ENCODE measurements at regions not wholly inside any gene's neighbourhood (a gene's known extent, or its start where the extent isn't known, plus 50 kb on each side); places are given as distances from the start of the nearest gene placed in this dataset.

GRCh38 chr4:175054980-175055379, 136.8 kb downstream of the ADAM29 start:
- no peak for TF ChIP-seq CTCF (IDR thresholded peaks at IDR 0.05)

- TF ChIP-seq CTCF (IDR thresholded peaks at IDR 0.05) = no peak
These were observed 144.0 kb downstream of the ADAM29 start for GRCh38 chr4:175062183-175062592.

- no peak for TF ChIP-seq CTCF (IDR thresholded peaks at IDR 0.05)
These were observed 147.1 kb downstream of the ADAM29 start for GRCh38 chr4:175065228-175065627.

- no peak for TF ChIP-seq CTCF (IDR thresholded peaks at IDR 0.05)
These were observed 148.9 kb downstream of the ADAM29 start for GRCh38 chr4:175066923-175067627.

- TF ChIP-seq CTCF (IDR thresholded peaks at IDR 0.05) = no peak
These were observed 150.1 kb downstream of the ADAM29 start for GRCh38 chr4:175068266-175068665.

GRCh38 chr4:175070444-175070843, 152.3 kb downstream of the ADAM29 start:
- TF ChIP-seq CTCF (IDR thresholded peaks at IDR 0.05) = no peak

GRCh38 chr4:175071123-175071522, 153.0 kb downstream of the ADAM29 start:
- no peak for TF ChIP-seq CTCF (IDR thresholded peaks at IDR 0.05)

- TF ChIP-seq CTCF (IDR thresholded peaks at IDR 0.05) = no peak
These were observed 169.0 kb downstream of the ADAM29 start for GRCh38 chr4:175087145-175087544.

All from LNCAP (cell line).